Mesenchymal stem cell (in vitro differentiated cells and primary cell): ENCODE measurements at regions not wholly inside any gene's neighbourhood (a gene's known extent, or its start where the extent isn't known, plus 50 kb on each side); places are given as distances from the start of the nearest gene placed in this dataset.

Experiments used
- DNase-seq: peaks from one replicate; pipeline ENCODE4 v3.0.0-alpha.2; 2013
- H2AFZ ChIP-seq: one replicate; pipeline ENCODE4 v1.6.1; 2013; ENCODE audit warnings: low read depth, mild to moderate bottlenecking, control low read depth, inconsistent platforms, low read length, moderate library complexity
- H2AK5ac ChIP-seq: 2 replicates; pipeline ENCODE4 v1.6.1; 2013; ENCODE audit warnings: low read length, moderate library complexity, mild to moderate bottlenecking, inconsistent platforms; ENCODE audit not compliant: severe bottlenecking
- H2BK120ac ChIP-seq: one replicate; pipeline ENCODE4 v1.6.1; 2013; ENCODE audit warnings: low read depth, mild to moderate bottlenecking, inconsistent platforms, low read length, moderate library complexity
- H2BK12ac ChIP-seq, 2 experiments: one replicate each; pipeline ENCODE4 v1.6.1; 2013; ENCODE audit warnings: inconsistent platforms in 2 of 2, low read length in 2 of 2, mild to moderate bottlenecking in 2 of 2, moderate library complexity in 2 of 2, control low read depth in 1 of 2
- H2BK15ac ChIP-seq: one replicate; pipeline ENCODE4 v1.6.1; 2013; ENCODE audit warnings: mild to moderate bottlenecking, low read depth, inconsistent platforms; ENCODE audit not compliant: poor library complexity, severe bottlenecking
- H2BK5ac ChIP-seq: 2 replicates; pipeline ENCODE4 v1.6.1; 2013; ENCODE audit warnings: low read depth, mild to moderate bottlenecking, low read length, control low read depth, inconsistent platforms; ENCODE audit not compliant: poor library complexity, severe bottlenecking
- H3K14ac ChIP-seq, 2 experiments: one replicate each; pipeline ENCODE4 v1.6.1; 2013; ENCODE audit warnings: inconsistent platforms in 2 of 2, low read length in 2 of 2, control low read depth in 1 of 2, mild to moderate bottlenecking in 1 of 2, moderate library complexity in 1 of 2
- H3K18ac ChIP-seq, 2 experiments: one replicate each; pipeline ENCODE4 v1.6.1; 2013; ENCODE audit warnings: inconsistent platforms in 2 of 2, low read length in 2 of 2, control low read depth in 1 of 2, low read depth in 1 of 2, mild to moderate bottlenecking in 1 of 2
- H3K23ac ChIP-seq, 2 experiments: one replicate each; pipeline ENCODE4 v1.6.1; 2013; ENCODE audit warnings: inconsistent platforms in 2 of 2, low read length in 2 of 2, mild to moderate bottlenecking in 2 of 2, moderate library complexity in 2 of 2, control low read depth in 1 of 2
- H3K27ac ChIP-seq: 2 replicates; pipeline ENCODE4 v1.5.1; 2013; ENCODE audit warnings: mild to moderate bottlenecking, moderate library complexity, low read length, control low read depth, inconsistent platforms; ENCODE audit not compliant: poor library complexity, severe bottlenecking
- H3K27me3 ChIP-seq, 2 experiments: 2 replicates each; pipeline versions ENCODE4 v1.6.1 to v1.7.0; 2013; ENCODE audit warnings: low read length in 2 of 2, mild to moderate bottlenecking in 2 of 2, moderate library complexity in 2 of 2, control low read depth in 1 of 2, inconsistent platforms in 1 of 2; ENCODE audit not compliant: control insufficient read depth in 1 of 2, insufficient read depth in 1 of 2
- H3K36me3 ChIP-seq, 2 experiments: 2 replicates each; pipeline versions ENCODE4 v1.6.1 to v1.7.0; 2013; ENCODE audit warnings: low read length in 2 of 2, control low read depth in 1 of 2, inconsistent platforms in 1 of 2, low read depth in 1 of 2, mild to moderate bottlenecking in 1 of 2; ENCODE audit not compliant: insufficient read depth in 2 of 2, control insufficient read depth in 1 of 2
- H3K4ac ChIP-seq, 2 experiments: one replicate each; pipeline ENCODE4 v1.6.1; 2013; ENCODE audit warnings: inconsistent platforms in 2 of 2, low read length in 2 of 2, mild to moderate bottlenecking in 2 of 2, moderate library complexity in 2 of 2, control low read depth in 1 of 2, low read depth in 1 of 2
- H3K4me1 ChIP-seq: 2 replicates; pipeline ENCODE4 v1.6.1; 2013; ENCODE audit warnings: low read depth, low read length, control low read depth; ENCODE audit not compliant: control insufficient read depth, insufficient read depth
- H3K4me2 ChIP-seq: 2 replicates; pipeline ENCODE4 v1.6.1; 2013; ENCODE audit warnings: low read length, mild to moderate bottlenecking, inconsistent platforms; ENCODE audit not compliant: poor library complexity, severe bottlenecking
- H3K4me3 ChIP-seq, 2 experiments: 2 replicates each; pipeline versions ENCODE4 v1.5.1 to v1.7.0; 2013; ENCODE audit warnings: low read length in 2 of 2, mild to moderate bottlenecking in 2 of 2, control low read depth in 1 of 2, low read depth in 1 of 2; ENCODE audit not compliant: insufficient read depth in 1 of 2
- H3K79me1 ChIP-seq: replicated peaks from 2 replicates; pipeline ENCODE4 v1.6.1; 2013; ENCODE audit warnings: mild to moderate bottlenecking, control low read depth, low read length, inconsistent platforms; ENCODE audit not compliant: poor library complexity, severe bottlenecking
- H3K9ac ChIP-seq: 2 replicates; pipeline ENCODE4 v1.7.0; 2013; ENCODE audit warnings: mild to moderate bottlenecking, low read length, moderate library complexity
- H3K9me3 ChIP-seq: 2 replicates; pipeline ENCODE4 v1.7.0; 2013; ENCODE audit warnings: mild to moderate bottlenecking, low read length; ENCODE audit not compliant: control insufficient read depth
- H4K8ac ChIP-seq: one replicate; pipeline ENCODE4 v1.6.1; 2013; ENCODE audit warnings: inconsistent platforms, mild to moderate bottlenecking, low read length, moderate library complexity
- H4K91ac ChIP-seq: one replicate; pipeline ENCODE4 v1.6.1; 2013; ENCODE audit warnings: mild to moderate bottlenecking, low read length, inconsistent platforms
- WGBS: methylation state at CpG from one replicate; pipeline ENCODE4 v1.1.7; 2013; ENCODE audit warnings: mixed read lengths; 5-methylcytosine and 5-hydroxymethylcytosine counted together

DNA sequence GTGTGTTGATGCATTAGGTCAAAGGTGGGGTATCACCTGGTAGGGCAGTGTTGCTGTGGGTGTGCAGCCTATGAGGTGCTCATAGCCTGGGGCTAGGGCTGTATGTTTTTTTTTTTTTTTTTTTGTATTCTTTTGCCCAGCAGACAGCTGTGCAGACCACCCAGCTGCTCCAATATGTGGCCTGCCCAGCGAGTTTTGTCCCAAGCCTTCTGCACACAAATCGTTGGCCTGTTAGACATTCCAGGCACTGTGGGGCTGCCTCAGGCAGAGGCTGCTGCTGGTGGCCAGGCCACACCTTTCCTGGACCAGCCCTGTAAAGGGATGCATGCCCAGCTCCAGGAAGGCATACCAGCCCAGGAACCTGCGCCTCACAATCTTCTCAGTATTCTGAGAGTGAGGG lies 348.5 kb downstream of the JRKL start:
- DNase-seq = no peak
- H4K91ac ChIP-seq = no peak overlapping the region
- H3K23ac ChIP-seq = no peak overlapping the region
- no peak overlapping the region for H2AFZ ChIP-seq
- no peak overlapping the region for H3K4ac ChIP-seq
- H2BK12ac ChIP-seq = no peak overlapping the region
- H3K4me2 ChIP-seq = no peak overlapping the region
- no peak overlapping the region for H3K4me3 ChIP-seq
- 100% methylated on average over 3 of the region's 3 CpGs for WGBS
- H4K8ac ChIP-seq = no peak overlapping the region
- no peaks in the 10 kb centered on the region for H3K36me3 ChIP-seq
- H3K4me1 ChIP-seq = peaks cover 2% of the 10 kb centered on the region
- no peaks in the 10 kb centered on the region for H3K79me1 ChIP-seq
- no peak overlapping the region for H3K14ac ChIP-seq
- H3K9ac ChIP-seq = no peak overlapping the region
- no peaks in the 10 kb centered on the region for H3K27me3 ChIP-seq
- H3K9me3 ChIP-seq = no peaks in the 10 kb centered on the region
- H2BK15ac ChIP-seq = no peak overlapping the region
- no peak overlapping the region for H2BK120ac ChIP-seq
- H2BK5ac ChIP-seq = no peak overlapping the region
- no peak overlapping the region for H3K18ac ChIP-seq
- no peak overlapping the region for H3K27ac ChIP-seq
- no peak overlapping the region for H2AK5ac ChIP-seq

DNA sequence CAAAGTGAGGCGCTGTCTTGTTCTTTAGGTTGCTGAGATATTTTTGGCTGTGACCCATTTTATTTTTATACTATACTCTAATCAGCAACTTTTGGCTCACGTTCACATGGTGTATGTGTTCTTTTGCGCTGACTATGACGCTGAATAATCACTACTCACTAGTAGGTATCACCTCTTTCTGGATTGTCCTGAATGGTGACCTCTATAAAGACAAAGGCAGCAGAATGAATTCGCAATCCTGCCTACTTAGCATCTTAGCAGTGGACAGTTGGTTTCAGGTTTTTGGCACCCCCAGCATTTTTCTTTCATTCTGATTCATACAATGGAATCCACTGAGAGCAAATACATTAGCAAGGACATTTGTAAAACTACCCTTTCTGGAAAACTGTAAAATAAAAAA lies 351.3 kb downstream of the JRKL start:
- Histone ChIP-seq H3K23ac (no peak overlapping the region), H3K36me3 (no peaks in the 10 kb centered on the region), H3K4ac (no peak overlapping the region), H4K8ac (no peak overlapping the region), H2BK15ac (no peak overlapping the region), H3K79me1 (no peaks in the 10 kb centered on the region), H3K9me3 (no peaks in the 10 kb centered on the region), H3K4me3 (no peak overlapping the region), H3K27me3 (no peaks in the 10 kb centered on the region), H3K18ac (no peak overlapping the region), H3K4me2 (no peak overlapping the region), H3K9ac (no peak overlapping the region), H2AK5ac (no peak overlapping the region), H2AFZ (no peak overlapping the region), H3K4me1 (peaks cover 2% of the 10 kb centered on the region), H3K27ac (no peak overlapping the region), H2BK12ac (no peak overlapping the region), H4K91ac (no peak overlapping the region), H3K14ac (no peak overlapping the region), H2BK5ac (no peak overlapping the region), H2BK120ac (no peak overlapping the region)
- WGBS = 84% methylated on average over 4 of the region's 5 CpGs
- DNase-seq = no peak

DNA sequence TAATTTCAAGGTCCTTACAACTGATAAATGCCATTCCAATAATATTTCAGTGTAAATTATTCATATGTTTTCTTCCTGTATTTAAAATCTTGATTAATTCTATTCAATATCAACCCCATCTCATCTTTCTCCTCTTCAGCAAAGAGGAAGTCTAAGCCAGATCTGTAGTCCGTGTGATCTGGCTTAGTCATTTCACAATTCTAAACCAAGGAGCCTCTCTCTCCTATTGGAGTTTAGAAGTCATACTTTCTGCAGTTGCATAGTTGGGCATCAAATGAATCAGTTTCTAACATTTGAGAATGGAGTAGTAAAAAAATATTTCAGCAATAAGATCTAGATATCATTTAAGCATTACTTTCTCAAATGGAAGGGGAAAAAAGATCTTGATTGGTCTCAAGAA lies 354.9 kb downstream of the JRKL start:
- Histone ChIP-seq H3K18ac (no peak overlapping the region), H2AFZ (no peak overlapping the region), H2BK12ac (no peak overlapping the region), H3K14ac (no peak overlapping the region), H3K4me3 (no peak overlapping the region), H2BK120ac (no peak overlapping the region), H2AK5ac (no peak overlapping the region), H3K79me1 (no peaks in the 10 kb centered on the region), H3K4me2 (no peak overlapping the region), H3K23ac (no peak overlapping the region), H2BK15ac (no peak overlapping the region), H3K27ac (no peak overlapping the region), H3K9ac (no peak overlapping the region), H3K36me3 (no peaks in the 10 kb centered on the region), H4K91ac (no peak overlapping the region), H2BK5ac (no peak overlapping the region), H3K9me3 (no peaks in the 10 kb centered on the region), H3K27me3 (no peaks in the 10 kb centered on the region), H3K4ac (no peak overlapping the region), H4K8ac (no peak overlapping the region), H3K4me1 (peaks cover 6% of the 10 kb centered on the region)
- 40% methylated on average over 1 of the region's 1 CpG for WGBS
- DNase-seq = peak; percentile 3

DNA sequence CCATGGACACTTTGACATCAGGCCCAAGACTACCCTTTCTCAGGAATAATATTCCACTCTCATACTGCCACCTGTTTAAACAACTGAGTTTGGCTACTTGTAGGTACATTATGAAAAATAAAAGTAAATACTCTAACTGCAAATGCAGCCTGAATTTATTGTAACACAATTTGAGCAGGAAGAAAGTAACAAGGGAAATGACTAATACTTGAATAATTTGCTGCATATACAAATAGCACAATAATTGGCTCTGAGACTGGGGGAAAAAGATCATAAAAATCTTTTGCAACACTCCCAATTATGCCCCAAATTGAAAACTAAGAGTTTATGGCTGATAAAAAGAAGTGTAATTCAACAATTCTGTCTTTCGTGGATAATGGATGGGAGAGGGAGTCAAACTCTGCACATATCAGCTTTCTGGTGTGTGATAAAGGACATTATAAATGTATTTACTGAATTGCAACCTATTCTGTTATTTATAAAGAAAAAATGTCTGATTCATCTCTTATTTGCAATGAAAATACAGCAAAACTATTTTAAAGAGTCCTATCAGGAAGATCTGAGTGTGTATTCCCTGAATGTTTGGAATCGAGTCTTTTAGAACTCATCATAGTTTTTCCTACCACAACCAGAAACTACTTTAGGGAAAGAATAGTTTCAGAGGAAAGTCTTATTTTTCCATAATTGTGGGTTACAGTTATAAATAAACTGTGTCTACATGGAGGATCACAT lies 359.0 kb downstream of the JRKL start:
- H3K4me3 ChIP-seq = peak overlapping the region in 1 of 2 experiments; percentile 17
- peak overlapping the region; percentile 19 for H2BK120ac ChIP-seq
- H3K9me3 ChIP-seq = no peaks in the 10 kb centered on the region
- peak; percentile 49 for DNase-seq
- H3K4ac ChIP-seq = no peak overlapping the region
- H4K91ac ChIP-seq = no peak overlapping the region
- no peaks in the 10 kb centered on the region for H3K79me1 ChIP-seq
- peaks cover 4% of the 10 kb centered on the region for H3K4me1 ChIP-seq
- H3K23ac ChIP-seq = no peak overlapping the region
- no peak overlapping the region for H4K8ac ChIP-seq
- H3K9ac ChIP-seq = peak overlapping the region; percentile 77
- no peak overlapping the region for H2BK12ac ChIP-seq
- peak overlapping the region; percentile 43 for H3K27ac ChIP-seq
- no peak overlapping the region for H2AK5ac ChIP-seq
- no peak overlapping the region for H3K18ac ChIP-seq
- no peak overlapping the region for H2AFZ ChIP-seq
- 67% methylated on average over 1 of the region's 2 CpGs for WGBS
- no peak overlapping the region for H2BK5ac ChIP-seq
- no peaks in the 10 kb centered on the region for H3K36me3 ChIP-seq
- no peak overlapping the region for H2BK15ac ChIP-seq
- H3K27me3 ChIP-seq = no peaks in the 10 kb centered on the region
- H3K4me2 ChIP-seq = no peak overlapping the region
- no peak overlapping the region for H3K14ac ChIP-seq
